ENCODE measurements at regions not wholly inside any gene's neighbourhood (a gene's known extent, or its start where the extent isn't known, plus 50 kb on each side); places are given as distances from the start of the nearest gene placed in this dataset.

- peaks cover 0 to 4% (median 0%) of the 10 kb centered on the region in 3 donors for H3K9me3 ChIP-seq (ENCODE audit: control insufficient read depth in 3 of 3, low read length in 3 of 3)
- H3K4me3 ChIP-seq (ENCODE audit: low read length in 3 of 3) = no peak overlapping the region
- H3K27ac ChIP-seq (ENCODE audit: low read depth, low read length) = no peak overlapping the region
- H3K36me3 ChIP-seq (ENCODE audit: control insufficient read depth in 3 of 3, insufficient read depth in 3 of 3, low read length in 3 of 3) = no peaks in the 10 kb centered on the region
- H3K27me3 ChIP-seq (ENCODE audit: control insufficient read depth in 3 of 3, insufficient read depth in 3 of 3, low read length in 3 of 3) = peaks cover 0 to 3% (median 0%) of the 10 kb centered on the region in 3 donors
- peaks cover 0 to 4% (median 2%) of the 10 kb centered on the region in 3 donors for H3K4me1 ChIP-seq (ENCODE audit: control insufficient read depth in 3 of 3, insufficient read depth in 3 of 3, low read length in 3 of 3)
- no peak overlapping the region for H3K9ac ChIP-seq (ENCODE audit: low read depth in 1 of 3, low read length in 3 of 3)
Measured at GRCh38 chr7:131952365-131952764, 395.9 kb upstream of the PODXL start.

- H3K27me3 ChIP-seq (ENCODE audit: control insufficient read depth in 3 of 3, insufficient read depth in 3 of 3, low read length in 3 of 3) = peaks cover 0 to 8% (median 0%) of the 10 kb centered on the region in 3 donors
Measured at GRCh38 chr7:131950758-131951157, 394.3 kb upstream of the PODXL start.

GRCh38 chr7:131949659-131950058 lies 393.2 kb upstream of the PODXL start:
- H3K9me3 ChIP-seq (ENCODE audit: control insufficient read depth in 3 of 3, low read length in 3 of 3) = peaks cover 0 to 2% (median 0%) of the 10 kb centered on the region in 3 donors
- H3K27ac ChIP-seq (ENCODE audit: low read depth, low read length) = no peak overlapping the region
- H3K4me3 ChIP-seq (ENCODE audit: low read length in 3 of 3) = no peak overlapping the region
- H3K27me3 ChIP-seq (ENCODE audit: control insufficient read depth in 3 of 3, insufficient read depth in 3 of 3, low read length in 3 of 3) = peaks cover 0 to 10% (median under 1%) of the 10 kb centered on the region in 3 donors
- no peaks in the 10 kb centered on the region for H3K36me3 ChIP-seq (ENCODE audit: control insufficient read depth in 3 of 3, insufficient read depth in 3 of 3, low read length in 3 of 3)
- H3K9ac ChIP-seq (ENCODE audit: low read depth in 1 of 3, low read length in 3 of 3) = no peak overlapping the region
- peaks cover 2 to 17% (median 17%) of the 10 kb centered on the region in 3 donors for H3K4me1 ChIP-seq (ENCODE audit: control insufficient read depth in 3 of 3, insufficient read depth in 3 of 3, low read length in 3 of 3)

More at GRCh38 chr7:131950758-131951157, 394.3 kb upstream of the PODXL start:
- no peak overlapping the region for H3K4me3 ChIP-seq (ENCODE audit: low read length in 3 of 3)
- H3K4me1 ChIP-seq (ENCODE audit: control insufficient read depth in 3 of 3, insufficient read depth in 3 of 3, low read length in 3 of 3) = peaks cover 0 to 8% (median 6%) of the 10 kb centered on the region in 3 donors
- H3K27ac ChIP-seq (ENCODE audit: low read depth, low read length) = no peak overlapping the region
- no peaks in the 10 kb centered on the region for H3K36me3 ChIP-seq (ENCODE audit: control insufficient read depth in 3 of 3, insufficient read depth in 3 of 3, low read length in 3 of 3)
- H3K9ac ChIP-seq (ENCODE audit: low read depth in 1 of 3, low read length in 3 of 3) = no peak overlapping the region
- H3K9me3 ChIP-seq (ENCODE audit: control insufficient read depth in 3 of 3, low read length in 3 of 3) = peaks cover 0 to 2% (median 0%) of the 10 kb centered on the region in 3 donors

GRCh38 chr7:131948434-131949053 lies 392.1 kb upstream of the PODXL start:
- H3K9me3 ChIP-seq (ENCODE audit: control insufficient read depth in 3 of 3, low read length in 3 of 3) = peaks cover 0 to 2% (median 0%) of the 10 kb centered on the region in 3 donors
- H3K9ac ChIP-seq (ENCODE audit: low read depth in 1 of 3, low read length in 3 of 3) = no peak overlapping the region
- H3K27ac ChIP-seq (ENCODE audit: low read depth, low read length) = no peak overlapping the region
- no peak overlapping the region for H3K4me3 ChIP-seq (ENCODE audit: low read length in 3 of 3)
- peaks cover 2 to 28% (median 27%) of the 10 kb centered on the region in 3 donors for H3K4me1 ChIP-seq (ENCODE audit: control insufficient read depth in 3 of 3, insufficient read depth in 3 of 3, low read length in 3 of 3)
- H3K36me3 ChIP-seq (ENCODE audit: control insufficient read depth in 3 of 3, insufficient read depth in 3 of 3, low read length in 3 of 3) = no peaks in the 10 kb centered on the region
- peaks cover 0 to 10% (median 2%) of the 10 kb centered on the region in 3 donors for H3K27me3 ChIP-seq (ENCODE audit: control insufficient read depth in 3 of 3, insufficient read depth in 3 of 3, low read length in 3 of 3)

- Histone ChIP-seq H3K4me1 (ENCODE audit: control insufficient read depth in 3 of 3, insufficient read depth in 3 of 3, low read length in 3 of 3) (peaks cover 2 to 34% (median 32%) of the 10 kb centered on the region in 3 donors), H3K4me3 (ENCODE audit: low read length in 3 of 3) (no peak overlapping the region), H3K27me3 (ENCODE audit: control insufficient read depth in 3 of 3, insufficient read depth in 3 of 3, low read length in 3 of 3) (peaks cover 0 to 10% (median 2%) of the 10 kb centered on the region in 3 donors)
Measured at GRCh38 chr7:131947661-131948060, 391.2 kb upstream of the PODXL start.

GRCh38 chr7:131945957-131946544 lies 389.6 kb upstream of the PODXL start:
- peak overlapping the region in 1 of 3 donors; percentile 84 for H3K9ac ChIP-seq (ENCODE audit: low read depth in 1 of 3, low read length in 3 of 3)
- H3K27ac ChIP-seq (ENCODE audit: low read depth, low read length) = no peak overlapping the region
- H3K4me1 ChIP-seq (ENCODE audit: control insufficient read depth in 3 of 3, insufficient read depth in 3 of 3, low read length in 3 of 3) = peaks cover 2 to 34% (median 32%) of the 10 kb centered on the region in 3 donors
- peaks cover 0 to 10% (median 2%) of the 10 kb centered on the region in 3 donors for H3K27me3 ChIP-seq (ENCODE audit: control insufficient read depth in 3 of 3, insufficient read depth in 3 of 3, low read length in 3 of 3)
- no peaks in the 10 kb centered on the region for H3K36me3 ChIP-seq (ENCODE audit: control insufficient read depth in 3 of 3, insufficient read depth in 3 of 3, low read length in 3 of 3)
- H3K9me3 ChIP-seq (ENCODE audit: control insufficient read depth in 3 of 3, low read length in 3 of 3) = no peaks in the 10 kb centered on the region
- H3K4me3 ChIP-seq (ENCODE audit: low read length in 3 of 3) = peak overlapping the region in 1 of 3 donors; percentile 70

More at GRCh38 chr7:131947661-131948060, 391.2 kb upstream of the PODXL start:
- Histone ChIP-seq H3K27ac (ENCODE audit: low read depth, low read length) (no peak overlapping the region), H3K36me3 (ENCODE audit: control insufficient read depth in 3 of 3, insufficient read depth in 3 of 3, low read length in 3 of 3) (no peaks in the 10 kb centered on the region), H3K9ac (ENCODE audit: low read depth in 1 of 3, low read length in 3 of 3) (no peak overlapping the region), H3K9me3 (ENCODE audit: control insufficient read depth in 3 of 3, low read length in 3 of 3) (peaks cover 0 to 2% (median 0%) of the 10 kb centered on the region in 3 donors)

- H3K9me3 ChIP-seq (ENCODE audit: control insufficient read depth in 3 of 3, low read length in 3 of 3) = no peaks in the 10 kb centered on the region
- H3K9ac ChIP-seq (ENCODE audit: low read depth in 1 of 3, low read length in 3 of 3) = peak overlapping the region in 2 of 3 donors; percentile 7 to 84
- peak overlapping the region; percentile 39 to 70 (median 61) for H3K4me3 ChIP-seq (ENCODE audit: low read length in 3 of 3)
- H3K27me3 ChIP-seq (ENCODE audit: control insufficient read depth in 3 of 3, insufficient read depth in 3 of 3, low read length in 3 of 3) = peaks cover 0 to 10% (median 2%) of the 10 kb centered on the region in 3 donors
- H3K36me3 ChIP-seq (ENCODE audit: control insufficient read depth in 3 of 3, insufficient read depth in 3 of 3, low read length in 3 of 3) = no peaks in the 10 kb centered on the region
- H3K4me1 ChIP-seq (ENCODE audit: control insufficient read depth in 3 of 3, insufficient read depth in 3 of 3, low read length in 3 of 3) = peaks cover 2 to 34% (median 32%) of the 10 kb centered on the region in 3 donors
- H3K27ac ChIP-seq (ENCODE audit: low read depth, low read length) = no peak overlapping the region
Measured at GRCh38 chr7:131945313-131945911, 389.0 kb upstream of the PODXL start.

- H3K36me3 ChIP-seq (ENCODE audit: control insufficient read depth in 3 of 3, insufficient read depth in 3 of 3, low read length in 3 of 3) = no peaks in the 10 kb centered on the region
- peak overlapping the region in 1 of 3 donors; percentile 84 for H3K9ac ChIP-seq (ENCODE audit: low read depth in 1 of 3, low read length in 3 of 3)
- H3K27me3 ChIP-seq (ENCODE audit: control insufficient read depth in 3 of 3, insufficient read depth in 3 of 3, low read length in 3 of 3) = peaks cover 0 to 7% (median 2%) of the 10 kb centered on the region in 3 donors
- peaks cover 2 to 34% (median 32%) of the 10 kb centered on the region in 3 donors for H3K4me1 ChIP-seq (ENCODE audit: control insufficient read depth in 3 of 3, insufficient read depth in 3 of 3, low read length in 3 of 3)
- no peaks in the 10 kb centered on the region for H3K9me3 ChIP-seq (ENCODE audit: control insufficient read depth in 3 of 3, low read length in 3 of 3)
- H3K27ac ChIP-seq (ENCODE audit: low read depth, low read length) = no peak overlapping the region
- H3K4me3 ChIP-seq (ENCODE audit: low read length in 3 of 3) = no peak overlapping the region
Measured at GRCh38 chr7:131944556-131945069, 388.2 kb upstream of the PODXL start.

- no peaks in the 10 kb centered on the region for H3K9me3 ChIP-seq (ENCODE audit: control insufficient read depth in 3 of 3, low read length in 3 of 3)
- no peaks in the 10 kb centered on the region for H3K36me3 ChIP-seq (ENCODE audit: control insufficient read depth in 3 of 3, insufficient read depth in 3 of 3, low read length in 3 of 3)
- H3K27me3 ChIP-seq (ENCODE audit: control insufficient read depth in 3 of 3, insufficient read depth in 3 of 3, low read length in 3 of 3) = peaks cover 0 to 7% (median 2%) of the 10 kb centered on the region in 3 donors
- no peak overlapping the region for H3K4me3 ChIP-seq (ENCODE audit: low read length in 3 of 3)
- H3K9ac ChIP-seq (ENCODE audit: low read depth in 1 of 3, low read length in 3 of 3) = peak overlapping the region in 1 of 3 donors; percentile 21
- no peak overlapping the region for H3K27ac ChIP-seq (ENCODE audit: low read depth, low read length)
- peaks cover 2 to 34% (median 32%) of the 10 kb centered on the region in 3 donors for H3K4me1 ChIP-seq (ENCODE audit: control insufficient read depth in 3 of 3, insufficient read depth in 3 of 3, low read length in 3 of 3)
Measured at GRCh38 chr7:131943646-131944045, 387.2 kb upstream of the PODXL start.

All from skeletal muscle tissue (tissue), 3 donors.